A549 (cell line): ENCODE measurements at regions not wholly inside any gene's neighbourhood (a gene's known extent, or its start where the extent isn't known, plus 50 kb on each side); places are given as distances from the start of the nearest gene placed in this dataset.

Source experiments
- CEBPB ChIP-seq, 2 experiments: fragments of >200 bp in 1 of 2; sonication (Bioruptor Twin) in 1 of 2; formaldehyde crosslinking in 1 of 2; IDR thresholded peaks; 2 replicates each; pipeline ENCODE4 v1.6.1; 2012 to 2016
- CHD2 ChIP-seq: fragments of 150-350 bp; IDR thresholded peaks from 2 replicates; pipeline ENCODE4 v1.6.1; 2014; ENCODE audit warnings: low read length; ENCODE audit not compliant: partially characterized antibody
- MAFK ChIP-seq: fragments of 450-650 bp; IDR thresholded peaks from 2 replicates; pipeline ENCODE4 v1.6.1; 2014; ENCODE audit not compliant: partially characterized antibody
- RCOR1 ChIP-seq: fragments of 150-350 bp; IDR thresholded peaks from 2 replicates; pipeline ENCODE4 v1.6.1; 2014; ENCODE audit warnings: antibody characterized with exemption, low read length, low read depth
- RFX5 ChIP-seq: fragments of 450-650 bp; IDR thresholded peaks from 2 replicates; pipeline ENCODE4 v1.7.1; 2014; ENCODE audit warnings: antibody characterized with exemption, mild to moderate bottlenecking, moderate library complexity
- TP53 ChIP-seq: fragments of 250-450 bp; sonication (Bioruptor Pico); IDR thresholded peaks from 2 replicates; pipeline ENCODE4 v1.5.0; 2021; ENCODE audit warnings: mild to moderate bottlenecking, moderate library complexity
- TF ChIP-seq, protein P1 (sequence below): fragments of 150-350 bp; IDR thresholded peaks from 2 replicates; pipeline ENCODE4 v1.6.1; 2014; ENCODE audit warnings: low read depth, mild to moderate bottlenecking, low read length
- TF ChIP-seq, protein P2 (sequence below): fragments of >200 bp; sonication (Bioruptor Twin); formaldehyde crosslinking; IDR thresholded peaks from 3 replicates; pipeline ENCODE4 v1.5.1; 2016
- TF ChIP-seq, protein P3 (sequence below): IDR thresholded peaks from 2 replicates; pipeline ENCODE4 v1.6.1; 2012
- TF ChIP-seq, protein P4 (sequence below): fragments of >200 bp; sonication (Bioruptor Twin); formaldehyde crosslinking; IDR thresholded peaks from 3 replicates; pipeline ENCODE4 v1.6.1; 2016
- TF ChIP-seq, protein P5 (sequence below): fragments of 200-600 bp; sonication (generic); IDR thresholded peaks from 2 replicates; pipeline ENCODE4 v1.6.1; 2016; ENCODE audit warnings: antibody characterized with exemption, mild to moderate bottlenecking, moderate library complexity
- TF ChIP-seq, protein P6 (sequence below): IDR thresholded peaks from 2 replicates; pipeline ENCODE4 v1.6.1; 2012

DNA sequence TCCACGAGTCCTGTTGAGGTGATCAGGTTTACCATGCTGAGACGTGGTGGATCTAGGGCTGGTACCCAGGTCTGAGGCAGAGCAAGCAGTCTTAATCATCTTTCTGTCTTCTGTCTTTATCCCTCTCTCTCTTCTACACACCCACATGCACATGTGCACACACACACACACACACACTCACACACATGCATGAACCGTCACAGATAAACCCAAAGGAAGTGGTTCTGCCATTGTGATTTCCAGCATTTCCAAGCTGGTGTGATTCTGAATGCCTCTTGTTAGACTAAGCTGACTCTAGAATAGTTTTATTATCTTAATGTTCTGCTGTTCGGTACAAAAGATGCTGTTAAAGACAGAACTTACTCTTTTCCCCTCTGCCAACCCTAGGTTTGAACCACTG, 411.8 kb upstream of the SALL1 start:
- TF ChIP-seq, protein P1, sequence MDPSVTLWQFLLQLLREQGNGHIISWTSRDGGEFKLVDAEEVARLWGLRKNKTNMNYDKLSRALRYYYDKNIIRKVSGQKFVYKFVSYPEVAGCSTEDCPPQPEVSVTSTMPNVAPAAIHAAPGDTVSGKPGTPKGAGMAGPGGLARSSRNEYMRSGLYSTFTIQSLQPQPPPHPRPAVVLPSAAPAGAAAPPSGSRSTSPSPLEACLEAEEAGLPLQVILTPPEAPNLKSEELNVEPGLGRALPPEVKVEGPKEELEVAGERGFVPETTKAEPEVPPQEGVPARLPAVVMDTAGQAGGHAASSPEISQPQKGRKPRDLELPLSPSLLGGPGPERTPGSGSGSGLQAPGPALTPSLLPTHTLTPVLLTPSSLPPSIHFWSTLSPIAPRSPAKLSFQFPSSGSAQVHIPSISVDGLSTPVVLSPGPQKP = no peak
- no peak for TF ChIP-seq TP53 (CRISPR knock-in tag)
- TF ChIP-seq, protein P2, sequence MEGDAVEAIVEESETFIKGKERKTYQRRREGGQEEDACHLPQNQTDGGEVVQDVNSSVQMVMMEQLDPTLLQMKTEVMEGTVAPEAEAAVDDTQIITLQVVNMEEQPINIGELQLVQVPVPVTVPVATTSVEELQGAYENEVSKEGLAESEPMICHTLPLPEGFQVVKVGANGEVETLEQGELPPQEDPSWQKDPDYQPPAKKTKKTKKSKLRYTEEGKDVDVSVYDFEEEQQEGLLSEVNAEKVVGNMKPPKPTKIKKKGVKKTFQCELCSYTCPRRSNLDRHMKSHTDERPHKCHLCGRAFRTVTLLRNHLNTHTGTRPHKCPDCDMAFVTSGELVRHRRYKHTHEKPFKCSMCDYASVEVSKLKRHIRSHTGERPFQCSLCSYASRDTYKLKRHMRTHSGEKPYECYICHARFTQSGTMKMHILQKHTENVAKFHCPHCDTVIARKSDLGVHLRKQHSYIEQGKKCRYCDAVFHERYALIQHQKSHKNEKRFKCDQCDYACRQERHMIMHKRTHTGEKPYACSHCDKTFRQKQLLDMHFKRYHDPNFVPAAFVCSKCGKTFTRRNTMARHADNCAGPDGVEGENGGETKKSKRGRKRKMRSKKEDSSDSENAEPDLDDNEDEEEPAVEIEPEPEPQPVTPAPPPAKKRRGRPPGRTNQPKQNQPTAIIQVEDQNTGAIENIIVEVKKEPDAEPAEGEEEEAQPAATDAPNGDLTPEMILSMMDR = no peak
- TF ChIP-seq, protein P3, sequence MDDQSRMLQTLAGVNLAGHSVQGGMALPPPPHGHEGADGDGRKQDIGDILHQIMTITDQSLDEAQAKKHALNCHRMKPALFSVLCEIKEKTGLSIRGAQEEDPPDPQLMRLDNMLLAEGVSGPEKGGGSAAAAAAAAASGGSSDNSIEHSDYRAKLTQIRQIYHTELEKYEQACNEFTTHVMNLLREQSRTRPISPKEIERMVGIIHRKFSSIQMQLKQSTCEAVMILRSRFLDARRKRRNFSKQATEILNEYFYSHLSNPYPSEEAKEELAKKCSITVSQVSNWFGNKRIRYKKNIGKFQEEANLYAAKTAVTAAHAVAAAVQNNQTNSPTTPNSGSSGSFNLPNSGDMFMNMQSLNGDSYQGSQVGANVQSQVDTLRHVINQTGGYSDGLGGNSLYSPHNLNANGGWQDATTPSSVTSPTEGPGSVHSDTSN = no peak
- TF ChIP-seq, protein P4, sequence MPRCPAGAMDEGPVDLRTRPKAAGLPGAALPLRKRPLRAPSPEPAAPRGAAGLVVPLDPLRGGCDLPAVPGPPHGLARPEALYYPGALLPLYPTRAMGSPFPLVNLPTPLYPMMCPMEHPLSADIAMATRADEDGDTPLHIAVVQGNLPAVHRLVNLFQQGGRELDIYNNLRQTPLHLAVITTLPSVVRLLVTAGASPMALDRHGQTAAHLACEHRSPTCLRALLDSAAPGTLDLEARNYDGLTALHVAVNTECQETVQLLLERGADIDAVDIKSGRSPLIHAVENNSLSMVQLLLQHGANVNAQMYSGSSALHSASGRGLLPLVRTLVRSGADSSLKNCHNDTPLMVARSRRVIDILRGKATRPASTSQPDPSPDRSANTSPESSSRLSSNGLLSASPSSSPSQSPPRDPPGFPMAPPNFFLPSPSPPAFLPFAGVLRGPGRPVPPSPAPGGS = no peak
- no peak for TF ChIP-seq CEBPB (IDR thresholded peaks at IDR 0.05)
- TF ChIP-seq, protein P5, sequence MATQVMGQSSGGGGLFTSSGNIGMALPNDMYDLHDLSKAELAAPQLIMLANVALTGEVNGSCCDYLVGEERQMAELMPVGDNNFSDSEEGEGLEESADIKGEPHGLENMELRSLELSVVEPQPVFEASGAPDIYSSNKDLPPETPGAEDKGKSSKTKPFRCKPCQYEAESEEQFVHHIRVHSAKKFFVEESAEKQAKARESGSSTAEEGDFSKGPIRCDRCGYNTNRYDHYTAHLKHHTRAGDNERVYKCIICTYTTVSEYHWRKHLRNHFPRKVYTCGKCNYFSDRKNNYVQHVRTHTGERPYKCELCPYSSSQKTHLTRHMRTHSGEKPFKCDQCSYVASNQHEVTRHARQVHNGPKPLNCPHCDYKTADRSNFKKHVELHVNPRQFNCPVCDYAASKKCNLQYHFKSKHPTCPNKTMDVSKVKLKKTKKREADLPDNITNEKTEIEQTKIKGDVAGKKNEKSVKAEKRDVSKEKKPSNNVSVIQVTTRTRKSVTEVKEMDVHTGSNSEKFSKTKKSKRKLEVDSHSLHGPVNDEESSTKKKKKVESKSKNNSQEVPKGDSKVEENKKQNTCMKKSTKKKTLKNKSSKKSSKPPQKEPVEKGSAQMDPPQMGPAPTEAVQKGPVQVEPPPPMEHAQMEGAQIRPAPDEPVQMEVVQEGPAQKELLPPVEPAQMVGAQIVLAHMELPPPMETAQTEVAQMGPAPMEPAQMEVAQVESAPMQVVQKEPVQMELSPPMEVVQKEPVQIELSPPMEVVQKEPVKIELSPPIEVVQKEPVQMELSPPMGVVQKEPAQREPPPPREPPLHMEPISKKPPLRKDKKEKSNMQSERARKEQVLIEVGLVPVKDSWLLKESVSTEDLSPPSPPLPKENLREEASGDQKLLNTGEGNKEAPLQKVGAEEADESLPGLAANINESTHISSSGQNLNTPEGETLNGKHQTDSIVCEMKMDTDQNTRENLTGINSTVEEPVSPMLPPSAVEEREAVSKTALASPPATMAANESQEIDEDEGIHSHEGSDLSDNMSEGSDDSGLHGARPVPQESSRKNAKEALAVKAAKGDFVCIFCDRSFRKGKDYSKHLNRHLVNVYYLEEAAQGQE = no peak
- TF ChIP-seq CHD2 = no peak
- TF ChIP-seq RCOR1 = no peak
- TF ChIP-seq, protein P6, sequence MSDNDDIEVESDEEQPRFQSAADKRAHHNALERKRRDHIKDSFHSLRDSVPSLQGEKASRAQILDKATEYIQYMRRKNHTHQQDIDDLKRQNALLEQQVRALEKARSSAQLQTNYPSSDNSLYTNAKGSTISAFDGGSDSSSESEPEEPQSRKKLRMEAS = no peak
- no peak for TF ChIP-seq MAFK
- no peak for TF ChIP-seq RFX5
